Transverse colon (tissue), 3 donors: ENCODE measurements at regions not wholly inside any gene's neighbourhood (a gene's known extent, or its start where the extent isn't known, plus 50 kb on each side); places are given as distances from the start of the nearest gene placed in this dataset.

Experiments used
- CTCF ChIP-seq, 5 experiments: fragments of 200-600 bp in 3 of 5; fragments of 450-650 bp in 2 of 5; sonication (generic) in 3 of 5; IDR thresholded peaks; 1 replicate in 2 of 5; 2 replicates in 3 of 5; pipeline ENCODE4 v1.5.1; 2016 to 2017; ENCODE audit warnings: antibody characterized with exemption in 5 of 5, inconsistent platforms in 3 of 5, mild to moderate bottlenecking in 2 of 5, moderate library complexity in 1 of 5
- POLR2A ChIP-seq: fragments of 450-650 bp; IDR thresholded peaks from one replicate; pipeline ENCODE4 v1.6.1; 2016; ENCODE audit warnings: antibody characterized with exemption, mild to moderate bottlenecking, moderate library complexity

- no peak for TF ChIP-seq CTCF (IDR thresholded peaks at IDR 0.05)
- TF ChIP-seq POLR2A, result no peak
Measured at GRCh38 chr4:33649015-33649414, 2595.3 kb downstream of the ARAP2 start.
